IMR-90 (cell line): ENCODE measurements at regions not wholly inside any gene's neighbourhood (a gene's known extent, or its start where the extent isn't known, plus 50 kb on each side); places are given as distances from the start of the nearest gene placed in this dataset.

Experiments used
- ATAC-seq: fragments of 200-7000 bp; cut with Tn5 transposase; 2 replicates; pipeline ENCODE4 v1.9.1; 2020; ENCODE audit warnings: low read depth, mild to moderate bottlenecking, moderate library complexity
- BruUV-seq: library from RNA; stranded (reverse); fragments of 400-500 nt; replicated peaks from 2 replicates; lab custom pipeline; 2021; lab: Mats Ljungman, UMichigan
- CTCF ChIA-PET: fragments of 300-600 bp; formaldehyde crosslinking; extraction: SDS; loops from one replicate; lab custom pipeline; 2021; ENCODE audit warnings: antibody characterized with exemption; lab: Yijun Ruan, JAX
- POLR2A ChIA-PET: fragments of 300-600 bp; sonication (Branson Sonifier 250); formaldehyde crosslinking; loops from one replicate; lab custom pipeline; 2022; ENCODE audit warnings: antibody characterized with exemption; ENCODE audit not compliant: unreplicated experiment; lab: Charles Lee
- DNase-seq: peaks from one replicate; pipeline ENCODE4 v3.0.0; 2013
- H2AFZ ChIP-seq: replicated peaks from 2 replicates; pipeline ENCODE3; 2013; ENCODE audit warnings: low read length, mild to moderate bottlenecking; ENCODE audit not compliant: poor library complexity
- H2AK5ac ChIP-seq: 2 replicates; pipeline ENCODE4 v1.6.1; 2013; ENCODE audit warnings: low read depth, low read length, inconsistent platforms
- H2AK9ac ChIP-seq: replicated peaks from 2 replicates; pipeline ENCODE3; 2013; ENCODE audit warnings: mild to moderate bottlenecking, low read depth, low read length, moderate library complexity; ENCODE audit not compliant: poor library complexity
- H2BK120ac ChIP-seq: 2 replicates; pipeline ENCODE4 v1.6.1; 2013; ENCODE audit warnings: low read depth, low read length, inconsistent platforms
- H2BK15ac ChIP-seq: 3 replicates; pipeline ENCODE4 v1.6.1; 2013; ENCODE audit warnings: low read depth, low read length, inconsistent platforms
- H2BK20ac ChIP-seq: 2 replicates; pipeline ENCODE4 v1.6.1; 2013; ENCODE audit warnings: low read depth, mild to moderate bottlenecking, inconsistent platforms, low read length, moderate library complexity
- H2BK5ac ChIP-seq: 2 replicates; pipeline ENCODE4 v1.6.1; 2013; ENCODE audit warnings: mild to moderate bottlenecking, low read depth, low read length, inconsistent platforms; ENCODE audit not compliant: poor library complexity, severe bottlenecking
- H3K14ac ChIP-seq: replicated peaks from 2 replicates; pipeline ENCODE4 v1.6.1; 2013; ENCODE audit warnings: low read depth, low read length, inconsistent platforms
- H3K18ac ChIP-seq: 2 replicates; pipeline ENCODE4 v1.6.1; 2013; ENCODE audit warnings: low read depth, low read length, control low read depth
- H3K23ac ChIP-seq: 2 replicates; pipeline ENCODE4 v1.6.1; 2013; ENCODE audit warnings: low read depth, low read length, inconsistent platforms
- H3K27ac ChIP-seq: 2 replicates; pipeline ENCODE4 v1.5.1; 2013; ENCODE audit warnings: mild to moderate bottlenecking, control low read depth, low read length; ENCODE audit not compliant: insufficient read depth
- H3K27me3 ChIP-seq: 2 replicates; pipeline ENCODE4 v1.6.1; 2013; ENCODE audit warnings: low read length; ENCODE audit not compliant: control insufficient read depth, insufficient read depth
- H3K36me3 ChIP-seq: 2 replicates; pipeline ENCODE4 v1.6.1; 2013; ENCODE audit warnings: low read length, mixed read lengths; ENCODE audit not compliant: control insufficient read depth, insufficient read depth
- H3K4ac ChIP-seq: 2 replicates; pipeline ENCODE4 v1.6.1; 2013; ENCODE audit warnings: low read depth, low read length, inconsistent platforms
- H3K4me1 ChIP-seq: 2 replicates; pipeline ENCODE4 v1.6.1; 2013; ENCODE audit warnings: low read length, mixed read lengths; ENCODE audit not compliant: control insufficient read depth, insufficient read depth
- H3K4me2 ChIP-seq: 2 replicates; pipeline ENCODE4 v1.6.1; 2013; ENCODE audit warnings: low read depth, mild to moderate bottlenecking, control low read depth, low read length, moderate library complexity
- H3K4me3 ChIP-seq: 2 replicates; pipeline ENCODE4 v1.5.1; 2013; ENCODE audit warnings: low read depth, mild to moderate bottlenecking, control low read depth, low read length, moderate library complexity; ENCODE audit not compliant: insufficient read depth
- H3K56ac ChIP-seq: 2 replicates; pipeline ENCODE4 v1.6.1; 2013; ENCODE audit warnings: low read length, inconsistent platforms; ENCODE audit not compliant: insufficient read depth; ENCODE audit errors: extremely low read depth
- H3K79me1 ChIP-seq, 2 experiments: 2 replicates each; pipeline ENCODE4 v1.6.1; 2013; ENCODE audit warnings: low read length in 2 of 2, inconsistent platforms in 1 of 2, low read depth in 1 of 2
- H3K9ac ChIP-seq: 2 replicates; pipeline ENCODE4 v1.6.1; 2013; ENCODE audit warnings: low read depth, low read length, control low read depth
- H3K9me1 ChIP-seq: 2 replicates; pipeline ENCODE4 v1.6.1; 2013; ENCODE audit warnings: low read length, inconsistent platforms; ENCODE audit not compliant: insufficient read depth
- H3K9me3 ChIP-seq: 2 replicates; pipeline ENCODE4 v1.6.1; 2013; ENCODE audit warnings: low read length; ENCODE audit not compliant: control insufficient read depth, insufficient read depth
- H4K20me1 ChIP-seq: 2 replicates; pipeline ENCODE4 v1.6.1; 2013; ENCODE audit warnings: low read length, inconsistent platforms; ENCODE audit not compliant: insufficient read depth
- H4K5ac ChIP-seq: 2 replicates; pipeline ENCODE4 v1.6.1; 2013; ENCODE audit warnings: mild to moderate bottlenecking, low read depth, low read length, control low read depth
- H4K8ac ChIP-seq, 2 experiments: 2 replicates each; pipeline ENCODE4 v1.6.1; 2013; ENCODE audit warnings: low read depth in 2 of 2, low read length in 2 of 2, control low read depth in 1 of 2, inconsistent platforms in 1 of 2
- H4K91ac ChIP-seq: 2 replicates; pipeline ENCODE4 v1.6.1; 2013; ENCODE audit warnings: low read depth, low read length, inconsistent platforms; ENCODE audit not compliant: insufficient read depth
- CHD1 ChIP-seq: IDR thresholded peaks from 2 replicates; pipeline ENCODE4 v1.6.1; 2012; ENCODE audit warnings: low read depth, low read length, improper control_type of control experiment
- MAFK ChIP-seq: IDR thresholded peaks from 2 replicates; pipeline ENCODE4 v1.6.1; 2012; ENCODE audit warnings: low read depth, low read length, improper control_type of control experiment
- WGBS, 2 experiments: methylation state at CpG; one replicate each; pipeline versions ENCODE4 v1.1.5 to v1.1.7; 2013; ENCODE audit warnings: missing lambda C conversion rate in 2 of 2; ENCODE audit not compliant: insufficient read length in 1 of 2; ENCODE audit errors: extremely low coverage in 2 of 2; 5-methylcytosine and 5-hydroxymethylcytosine counted together
- dilution Hi-C: fragments of 300-500 bp; cut with HindIII; formaldehyde crosslinking; loops from one replicate; pipeline ENCODE4 v1.14.3; 2018; ENCODE audit warnings: low sequenced_read_pairs; ENCODE audit not compliant: unreplicated experiment
- in situ Hi-C: fragments of 300-500 bp; cut with MboI; formaldehyde crosslinking; loops from 3 replicates; pipeline ENCODE4 v1.14.3; 2019; ENCODE audit warnings: low sequenced_read_pairs, inconsistent platforms, mixed read lengths
- intact Hi-C: fragments of 100-400 bp; cut with micrococcal nuclease; formaldehyde crosslinking; loops from 2 replicates; pipeline ENCODE4 v1.10.0; 2022

DNA sequence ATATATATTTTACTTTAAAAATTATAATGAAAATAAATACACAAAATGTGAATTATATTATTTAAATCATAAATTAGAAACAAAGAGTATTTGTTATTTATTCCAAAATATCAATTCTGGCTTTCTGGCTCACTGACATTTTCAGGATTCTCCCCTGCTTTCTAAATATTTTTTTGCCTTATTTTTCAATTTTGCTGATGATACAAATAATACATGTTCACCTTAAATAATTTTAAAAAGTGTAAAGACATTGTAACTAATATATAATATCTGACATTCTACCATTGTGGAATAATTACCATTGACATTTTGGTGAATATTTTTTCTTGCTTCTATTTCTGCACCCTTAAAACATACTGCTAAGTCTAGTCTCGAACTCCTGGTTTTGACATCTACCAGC is 325.9 kb upstream of the CBLB start:
- no peak overlapping the region for H4K5ac ChIP-seq
- WGBS, 2 experiments, result no CpG with 5 or more reads among the region's 1 CpG
- POLR2A ChIA-PET, result no interaction called here

More for the DNA sequence above, 325.9 kb upstream of the CBLB start:
- Histone ChIP-seq H3K79me1 (no peaks in the 10 kb centered on the region), H3K36me3 (no peaks in the 10 kb centered on the region), H3K27ac (no peak overlapping the region), H4K8ac (no peak overlapping the region), H4K20me1 (no peaks in the 10 kb centered on the region), H3K4ac (no peak overlapping the region), H3K9ac (no peak overlapping the region), H2BK5ac (no peak overlapping the region), H3K18ac (no peak overlapping the region), H3K27me3 (no peaks in the 10 kb centered on the region), H2BK20ac (no peak overlapping the region), H2AFZ (no peak overlapping the region), H2AK9ac (no peak overlapping the region), H3K9me1 (no peaks in the 10 kb centered on the region), H2BK120ac (no peak overlapping the region), H3K4me2 (no peak overlapping the region), H3K23ac (no peak overlapping the region), H4K91ac (no peak overlapping the region), H3K4me1 (no peaks in the 10 kb centered on the region), H2AK5ac (no peak overlapping the region), H3K9me3 (no peaks in the 10 kb centered on the region), H3K4me3 (no peak overlapping the region), H2BK15ac (no peak overlapping the region), H3K56ac (no peak overlapping the region), H3K14ac (no peak overlapping the region)
- ATAC-seq (no peak), DNase-seq (no peak)
- BruUV-seq, result no TSS peak
- intact Hi-C loops (no loop called here), in situ Hi-C loops (no loop called here), dilution Hi-C loops (no loop called here)
- CTCF ChIA-PET, result no interaction called here
- peak; percentile 77 for TF ChIP-seq MAFK
- TF ChIP-seq CHD1, result no peak
